HG02981 (cell line): ENCODE measurements at regions not wholly inside any gene's neighbourhood (a gene's known extent, or its start where the extent isn't known, plus 50 kb on each side); places are given as distances from the start of the nearest gene placed in this dataset.
"Not testable (repeated sequence)": the region's sequence is repeated elsewhere in the genome, so short reads cannot be mapped to it uniquely, and the experiment has no call there.

Source experiments
- ATAC-seq: cut with Tn5 transposase; IDR thresholded peaks from one replicate; pipeline ENCODE4 v1.9.1; 2021; ENCODE audit warnings: mild to moderate bottlenecking, moderate library complexity; ENCODE audit not compliant: unreplicated experiment

DNA sequence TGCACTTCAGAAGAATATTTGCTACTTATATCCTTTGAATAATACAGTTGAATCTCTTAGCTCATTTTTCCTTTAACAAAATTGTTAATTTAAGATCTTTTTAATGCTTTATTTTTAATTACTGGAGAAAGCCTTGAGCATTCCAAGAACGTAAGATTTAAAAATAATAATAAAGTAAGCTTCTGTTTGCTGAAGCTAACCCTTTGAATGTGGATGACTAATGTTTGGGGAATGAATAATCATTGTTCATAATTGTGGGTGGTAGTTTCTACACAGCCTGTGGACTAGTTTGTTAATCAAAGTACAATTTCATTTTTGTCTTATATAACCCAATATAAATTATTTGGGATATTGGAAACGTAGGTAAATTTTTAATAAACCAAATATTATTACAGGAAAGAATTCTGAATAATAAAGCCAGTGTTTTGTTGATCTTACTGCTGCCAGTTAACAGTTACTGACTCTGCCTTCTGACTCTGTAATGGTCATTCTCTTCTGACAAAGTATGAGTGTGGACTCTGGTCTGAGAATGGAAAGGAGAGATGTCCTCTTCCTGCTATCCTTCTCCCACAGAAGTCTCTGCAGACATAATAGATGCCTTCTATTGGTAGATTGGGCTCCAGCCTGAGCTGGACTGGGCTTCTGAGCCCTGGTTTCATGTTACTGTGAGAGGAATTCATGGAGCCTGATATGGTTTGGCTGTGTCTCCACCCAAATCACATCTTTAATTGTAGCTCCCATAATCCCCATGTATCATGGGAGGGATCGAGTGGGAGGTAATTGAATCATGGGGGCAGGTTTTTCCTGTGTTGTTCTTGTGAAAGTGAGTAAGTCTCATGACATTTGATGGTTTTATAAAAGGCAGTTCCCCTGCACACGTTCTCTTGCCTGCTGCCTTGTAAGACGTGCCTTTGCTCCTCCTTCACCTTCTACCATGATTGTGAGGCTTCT is 292.7 kb upstream of the SLC39A10 start:
- no peak for ATAC-seq

DNA sequence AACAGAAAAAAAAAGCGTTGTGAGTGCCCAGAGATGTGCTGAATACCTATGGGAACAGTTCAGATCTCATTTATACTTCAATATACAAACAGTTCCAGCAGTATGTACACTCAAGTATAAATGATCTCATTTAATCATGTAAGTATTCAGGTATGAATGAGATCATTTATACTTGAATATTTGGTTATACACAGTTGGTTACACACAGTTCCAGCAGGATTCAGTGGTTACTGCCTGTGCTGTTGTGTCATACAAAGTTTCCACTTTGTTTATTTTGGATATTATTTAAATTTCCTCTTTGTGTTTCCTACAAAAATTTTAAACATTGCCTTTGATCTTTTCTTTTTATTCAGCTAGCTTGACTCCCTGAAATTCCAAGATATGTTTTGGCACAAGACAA is 293.5 kb upstream of the SLC39A10 start:
- ATAC-seq: no peak

DNA sequence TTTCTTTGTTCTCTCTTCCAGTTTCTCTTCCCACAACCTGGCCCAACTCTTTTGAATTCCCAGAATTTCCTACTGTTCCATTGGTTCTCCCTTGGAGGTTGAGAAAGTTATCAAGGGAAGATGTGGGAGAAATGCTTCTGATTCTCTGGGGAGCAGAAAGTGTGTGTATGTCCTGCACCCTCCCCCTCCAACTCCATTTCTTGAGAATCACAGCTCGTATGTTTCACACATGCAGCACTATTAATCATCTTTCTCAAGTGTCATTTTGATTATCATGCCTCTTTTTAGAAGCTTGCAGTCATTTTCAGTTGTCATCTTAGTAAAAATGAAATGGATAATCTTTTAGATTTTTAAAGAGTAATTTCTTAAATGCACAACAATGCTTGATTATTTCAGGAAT is 296.8 kb upstream of the SLC39A10 start:
- ATAC-seq: no peak

DNA sequence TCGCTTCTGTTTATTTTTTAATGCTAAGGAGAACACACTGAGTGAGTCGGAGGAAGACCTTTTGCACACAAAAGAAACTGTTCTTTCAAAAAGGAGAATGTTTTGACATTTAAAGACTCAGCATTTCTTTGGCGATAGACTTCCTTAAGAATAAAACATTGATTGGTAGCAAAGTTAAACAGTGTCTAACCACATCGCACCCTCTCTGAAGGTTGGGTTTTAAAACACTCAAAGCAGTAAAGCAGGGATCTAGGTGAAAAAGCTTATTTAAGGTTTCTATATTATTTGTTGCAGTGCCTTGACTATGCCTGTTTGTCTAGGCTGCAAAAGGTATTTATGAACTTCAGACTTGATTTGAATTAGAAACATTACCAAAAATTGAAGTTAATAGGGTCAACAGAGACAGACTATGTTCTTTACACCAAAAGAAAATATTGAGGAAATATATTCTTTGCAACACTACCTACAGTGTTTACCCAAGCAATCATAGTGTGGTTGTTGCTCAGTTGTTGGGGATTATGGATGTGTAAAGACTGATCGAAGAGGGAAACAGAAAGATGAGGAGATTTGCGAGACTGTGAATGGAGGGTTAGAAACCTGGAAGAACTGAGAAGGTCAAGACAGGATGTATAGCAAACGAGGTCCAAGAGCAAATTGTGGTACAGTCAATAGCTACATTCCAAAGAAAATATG is 297.8 kb upstream of the SLC39A10 start:
- ATAC-seq: no peak

DNA sequence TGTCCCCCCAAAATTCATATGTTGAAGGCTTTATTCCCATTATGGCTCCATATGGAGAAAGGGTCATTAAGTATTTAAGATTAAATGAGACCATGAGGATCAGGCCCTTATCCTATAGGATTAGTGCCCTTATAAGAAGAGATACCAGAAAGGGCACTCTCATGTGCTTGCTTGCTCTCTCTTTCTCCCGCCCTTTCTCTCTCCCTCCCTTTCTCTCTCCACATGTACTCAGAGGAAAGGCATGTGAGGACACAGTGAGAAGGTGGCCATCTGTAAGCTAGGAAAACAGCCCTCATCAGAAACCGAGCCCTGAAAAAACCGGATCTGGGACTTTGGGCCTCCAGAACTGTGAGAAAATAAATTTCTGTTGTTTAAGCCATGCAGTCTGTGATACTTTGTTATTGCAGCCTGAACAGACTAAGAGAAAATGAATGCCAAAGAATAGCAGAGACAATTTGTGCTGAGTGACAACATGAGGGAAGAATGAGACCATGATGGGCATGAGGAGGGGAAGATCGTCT is 300.0 kb upstream of the SLC39A10 start:
- no peak for ATAC-seq

DNA sequence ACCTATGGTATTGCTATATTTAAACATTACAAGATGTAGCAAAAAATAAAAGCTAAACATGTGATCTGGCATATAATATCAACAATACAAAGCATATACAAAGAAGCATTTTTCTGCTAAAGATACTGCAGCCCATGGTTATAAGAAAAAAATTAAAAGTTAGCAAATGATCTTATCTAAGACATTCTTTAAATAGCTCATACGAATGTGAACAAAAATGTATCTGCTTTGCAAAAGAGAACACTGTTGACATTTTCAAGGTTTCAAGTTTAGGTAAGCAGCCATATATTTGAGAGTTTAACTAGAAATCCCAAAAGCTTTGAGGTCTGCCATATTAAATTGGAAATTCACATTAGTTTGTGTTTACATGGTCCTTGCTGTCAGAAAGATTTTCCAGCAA is 301.0 kb upstream of the SLC39A10 start:
- no peak for ATAC-seq

DNA sequence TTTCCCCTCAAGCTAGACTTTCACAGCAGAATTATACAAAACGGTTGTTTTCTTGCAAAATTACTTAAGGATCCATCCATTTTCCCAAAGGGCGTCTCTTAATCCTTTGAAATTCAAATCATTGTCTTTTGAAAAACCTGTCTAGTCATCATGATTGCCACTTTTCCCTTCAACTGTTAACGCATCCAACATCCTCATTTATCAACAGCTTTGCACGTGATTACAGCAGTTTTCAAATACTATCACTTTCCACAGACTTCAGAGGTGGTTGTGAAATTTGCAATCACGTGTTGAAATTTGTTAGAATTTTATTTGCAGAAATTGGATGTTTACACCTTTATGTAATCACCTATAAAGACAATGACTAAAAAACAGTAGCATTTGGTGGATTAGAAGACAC is 304.4 kb upstream of the SLC39A10 start:
- no peak for ATAC-seq

DNA sequence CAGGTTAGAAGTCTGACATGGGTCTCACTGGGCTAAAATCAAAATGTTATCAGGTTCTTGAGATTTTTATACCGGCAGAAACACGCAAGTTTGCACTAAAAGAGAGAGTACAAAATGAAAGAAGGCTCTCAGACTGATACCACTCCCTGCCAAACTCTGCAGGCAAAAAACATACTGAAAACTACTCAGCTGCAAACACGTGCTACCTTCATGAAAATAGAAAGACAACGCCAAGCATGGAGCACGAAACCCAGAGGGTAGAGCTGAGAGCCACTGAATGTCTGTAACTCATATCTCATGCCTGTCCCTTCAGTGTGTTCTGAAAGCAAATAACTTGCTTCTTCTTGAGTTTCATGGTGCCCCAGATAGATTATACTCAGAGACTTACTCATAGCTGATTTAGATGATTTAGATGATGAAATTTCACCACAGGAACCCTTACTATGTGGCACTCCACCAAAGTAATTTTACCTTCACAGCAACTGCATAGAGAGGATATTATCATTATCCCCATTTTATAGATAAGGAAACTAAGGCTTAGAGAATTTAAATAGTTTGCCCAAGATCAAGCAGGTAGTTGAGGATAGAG is 313.0 kb upstream of the SLC39A10 start:
- no peak for ATAC-seq

DNA sequence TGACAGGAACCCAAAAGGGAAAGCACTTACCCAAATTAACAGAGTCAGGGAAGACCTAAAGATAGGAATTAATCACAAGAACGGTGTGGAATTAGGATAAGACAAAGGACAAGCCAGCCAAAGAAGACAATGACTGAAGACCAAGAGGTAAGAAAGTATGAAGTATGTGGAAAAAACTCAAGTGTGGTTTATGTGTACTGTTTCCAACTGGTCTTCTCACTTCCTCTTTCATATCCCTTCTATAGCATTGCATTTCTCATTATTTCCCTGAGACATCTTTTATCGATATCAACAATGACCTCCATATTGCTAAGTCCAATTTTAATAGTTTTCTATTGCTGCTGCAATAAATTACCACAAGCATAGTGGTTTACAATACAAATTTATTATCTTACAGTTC is 313.5 kb upstream of the SLC39A10 start:
- peak; percentile 62 for ATAC-seq

DNA sequence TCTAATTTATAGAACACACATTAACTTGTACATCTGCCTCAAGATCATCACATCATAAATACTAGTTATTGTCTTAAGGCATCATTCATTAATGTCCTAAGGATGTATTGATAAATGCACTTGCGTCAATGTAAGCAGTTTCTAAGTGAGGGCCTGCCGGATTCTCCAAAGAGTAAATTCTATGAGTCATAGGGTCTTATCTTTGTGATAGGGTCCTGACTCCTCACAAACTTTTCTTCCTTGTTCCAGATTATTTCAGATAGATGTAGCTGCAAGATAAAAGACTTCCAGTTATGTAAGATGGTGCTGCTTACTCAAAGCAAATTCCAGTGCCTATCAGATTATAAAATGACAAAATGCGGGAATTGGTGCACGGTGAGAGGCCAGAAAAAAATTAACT is 315.0 kb upstream of the SLC39A10 start:
- no peak for ATAC-seq

DNA sequence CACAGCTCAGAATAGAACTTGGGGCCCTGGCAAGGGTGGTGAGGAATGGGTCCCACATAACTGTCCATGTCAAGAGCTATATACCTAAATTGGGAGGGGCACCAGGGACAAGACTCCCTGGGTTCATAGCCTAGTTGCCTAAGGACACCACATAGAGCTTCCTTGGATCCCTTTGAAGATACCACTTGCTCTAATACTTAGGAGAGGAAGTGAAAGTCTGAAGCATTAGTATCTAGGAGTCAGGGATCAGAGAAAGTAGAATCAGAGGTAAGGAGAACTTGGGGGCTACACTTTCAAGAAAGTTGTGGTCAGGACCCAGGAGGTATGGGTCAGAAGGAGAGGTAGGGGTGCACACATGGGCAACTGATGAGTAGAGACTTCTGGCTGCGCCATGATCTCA is 318.2 kb upstream of the SLC39A10 start:
- ATAC-seq: no peak

DNA sequence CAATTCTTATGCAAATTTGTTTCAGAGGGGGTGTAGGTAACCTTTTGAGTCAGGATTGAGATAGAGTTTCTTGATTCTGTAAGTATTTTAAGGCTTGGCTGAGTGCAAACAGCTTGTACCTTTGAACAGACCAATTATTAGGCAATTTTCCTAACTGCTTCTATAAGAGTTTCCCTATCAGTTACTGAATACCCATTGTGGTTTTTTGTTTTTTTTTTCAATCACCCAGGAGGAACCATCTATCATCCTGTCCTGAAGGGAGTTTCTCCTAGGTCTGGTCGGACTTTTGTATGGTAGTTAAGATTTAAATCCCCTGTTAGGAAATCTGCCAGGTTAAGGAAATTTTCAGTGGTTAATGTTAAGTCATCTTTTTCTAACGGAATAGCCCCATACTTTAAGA is 319.4 kb upstream of the SLC39A10 start:
- ATAC-seq: peak; percentile 68

DNA sequence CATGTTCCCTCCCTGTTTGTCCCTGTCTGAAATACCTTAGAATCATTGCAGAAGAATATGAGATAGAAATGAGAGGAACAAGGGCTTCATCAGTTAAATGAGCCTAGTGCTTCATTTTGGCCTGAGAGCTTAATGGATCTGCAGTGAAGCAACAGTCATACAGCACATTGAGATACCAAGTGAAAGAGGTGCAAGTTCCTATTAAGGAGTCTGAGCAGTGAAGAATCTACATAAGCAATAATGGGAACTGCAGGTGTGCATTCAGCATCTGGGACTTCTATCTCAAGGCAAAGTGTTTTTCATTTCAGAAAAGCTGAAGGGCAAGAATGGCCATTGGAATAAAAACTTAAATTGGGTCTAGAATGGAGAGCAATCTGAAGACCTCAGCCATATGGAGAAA is 323.2 kb upstream of the SLC39A10 start:
- ATAC-seq: no peak

DNA sequence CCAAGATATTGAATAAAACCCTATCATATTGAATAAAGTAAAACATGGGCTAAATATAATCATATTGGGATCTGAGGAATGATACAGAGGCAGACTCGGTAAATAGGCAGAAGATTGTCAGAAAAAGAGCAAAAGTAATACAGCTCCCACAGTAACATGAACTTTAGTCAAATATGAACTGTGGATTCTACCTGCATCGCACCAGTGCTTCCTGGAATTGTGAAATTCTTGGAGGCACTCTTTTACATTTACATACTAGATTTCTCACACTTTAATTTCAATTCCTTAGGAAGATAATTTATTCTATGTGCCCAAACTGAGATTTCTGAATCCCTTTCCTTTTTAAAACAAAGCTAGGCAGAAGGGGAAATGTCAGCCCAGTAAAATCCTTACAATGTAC is 325.1 kb upstream of the SLC39A10 start:
- ATAC-seq: no peak

DNA sequence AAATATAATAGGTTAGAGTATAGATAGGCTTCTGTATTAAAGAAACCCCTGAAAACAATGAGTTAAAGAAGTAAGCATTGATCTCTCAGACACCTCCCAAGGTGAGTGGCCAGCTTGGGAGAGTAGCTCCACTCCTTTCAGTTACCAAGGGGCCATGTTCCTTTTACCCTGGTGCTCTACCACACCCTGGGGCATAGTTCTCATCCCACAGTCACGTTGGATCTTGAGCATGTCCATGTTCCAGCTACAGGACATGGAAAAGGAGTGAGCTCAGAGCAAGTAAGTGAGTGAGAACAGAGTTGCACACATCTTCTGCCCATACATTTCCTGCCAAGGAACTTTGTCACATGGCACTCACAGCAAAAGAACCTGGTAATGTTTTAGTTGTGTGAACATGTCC is 325.9 kb upstream of the SLC39A10 start:
- no peak for ATAC-seq

DNA sequence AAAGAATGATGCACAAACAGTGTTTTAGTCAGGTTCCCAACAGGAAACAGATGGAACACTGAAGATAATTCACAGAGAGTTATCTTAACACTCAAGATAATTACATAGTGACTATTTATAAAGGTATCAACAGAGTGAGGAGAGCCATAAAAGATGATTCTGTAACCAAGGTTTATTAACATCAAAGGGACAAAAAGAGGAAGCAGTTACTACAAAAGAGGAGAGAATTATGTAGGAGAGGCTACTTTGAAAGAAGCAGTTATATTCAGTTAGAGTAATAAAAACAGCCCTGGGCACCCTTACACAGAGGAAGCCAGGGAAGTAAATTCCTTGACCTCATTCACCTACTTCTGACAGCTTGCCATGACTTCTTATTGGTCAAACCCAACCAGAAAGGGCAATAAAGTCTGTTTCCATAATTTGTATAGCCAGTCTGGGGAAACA is 326.5 kb upstream of the SLC39A10 start:
- ATAC-seq: peak; percentile 54

DNA sequence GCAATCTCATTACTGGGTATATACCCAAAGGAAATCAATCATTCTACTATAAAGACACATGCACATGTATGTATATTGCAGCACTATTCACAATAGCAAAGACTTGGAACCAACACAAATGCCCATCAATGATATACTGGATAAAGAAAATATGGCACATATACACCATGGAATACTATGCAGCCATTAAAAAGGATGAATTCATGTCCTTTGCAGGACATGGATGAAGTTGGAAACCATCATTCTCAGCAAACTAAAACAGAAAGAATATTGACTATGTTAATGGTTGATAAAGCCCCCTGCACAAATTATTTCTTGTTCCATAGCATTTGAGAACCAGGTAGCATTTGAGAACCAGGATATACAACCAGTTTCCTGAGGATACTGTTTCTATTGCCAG is 327.2 kb upstream of the SLC39A10 start:
- ATAC-seq: not testable (repeated sequence)

DNA sequence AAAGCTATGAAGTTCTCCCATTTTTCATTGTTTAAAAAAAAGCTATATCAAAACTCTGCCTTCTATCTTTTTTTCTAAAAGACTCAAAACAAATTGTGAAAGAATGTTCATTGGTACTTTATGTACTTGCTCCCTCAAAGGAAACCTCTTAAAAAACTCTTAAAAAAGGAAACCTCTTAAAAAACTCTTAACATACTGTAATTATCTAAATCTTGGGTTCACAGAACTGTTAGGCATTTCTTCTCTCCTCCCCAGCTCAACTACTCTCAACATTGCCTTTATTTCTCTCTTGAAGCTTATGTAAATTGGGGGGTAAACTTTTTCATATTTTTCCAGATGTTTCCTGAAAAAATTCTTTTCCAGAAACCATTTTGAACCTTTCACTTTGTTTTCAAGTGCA is 330.5 kb upstream of the SLC39A10 start:
- no peak for ATAC-seq

DNA sequence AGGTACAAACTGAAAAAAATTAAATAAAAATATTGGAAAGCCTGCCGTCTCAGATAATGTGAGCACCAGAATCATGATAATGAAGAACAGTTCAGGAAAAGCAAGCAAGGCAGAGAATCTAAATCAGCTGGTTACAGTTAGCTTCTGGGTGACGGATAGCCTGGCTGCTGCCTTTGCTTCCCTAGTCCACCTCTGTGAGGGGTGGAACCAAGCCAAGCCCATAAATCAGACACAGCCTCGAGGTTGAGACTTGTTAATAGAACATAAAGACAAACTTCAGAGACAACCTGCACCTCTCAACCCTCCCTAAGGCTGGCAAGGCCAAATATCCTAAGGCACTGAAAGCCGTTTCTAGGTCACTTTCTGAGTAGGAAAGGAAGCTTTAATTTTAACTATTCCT is 334.7 kb upstream of the SLC39A10 start:
- no peak for ATAC-seq

DNA sequence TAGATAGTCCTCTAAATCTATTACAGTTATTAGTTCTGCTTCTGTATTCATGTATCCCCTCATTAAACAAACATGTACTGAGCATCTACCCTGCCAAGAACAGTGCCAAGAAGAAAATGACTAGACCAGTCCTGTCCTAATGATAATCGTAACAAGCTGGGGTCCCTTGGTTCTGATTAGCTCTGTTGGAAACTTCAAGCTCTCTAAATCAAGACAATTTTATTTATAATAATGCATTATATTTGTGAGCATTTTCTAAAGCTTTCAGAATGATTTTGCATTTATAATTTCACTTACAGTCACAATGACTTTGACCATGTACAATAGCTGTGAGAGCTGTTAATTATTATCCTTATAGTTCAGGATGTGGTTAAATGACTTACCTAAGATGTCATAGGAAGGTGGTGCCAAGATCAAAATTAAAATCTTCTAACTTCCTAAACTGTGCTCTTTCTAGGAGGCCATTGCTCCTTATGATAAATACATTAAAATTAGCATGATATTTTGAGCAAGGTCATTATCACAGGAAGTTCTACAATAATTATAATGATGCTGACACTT is 336.5 kb upstream of the SLC39A10 start:
- peak; percentile 93 for ATAC-seq
